Sigmoid colon (tissue), 4 donors: ENCODE measurements at regions not wholly inside any gene's neighbourhood (a gene's known extent, or its start where the extent isn't known, plus 50 kb on each side); places are given as distances from the start of the nearest gene placed in this dataset.

Experiments
- CTCF ChIP-seq, 4 experiments: fragments of 450-650 bp in 3 of 4; fragments of 200-600 bp in 1 of 4; IDR thresholded peaks; one replicate each; pipeline ENCODE4 v1.5.1; 2016 to 2019; ENCODE audit warnings: antibody characterized with exemption in 4 of 4, mild to moderate bottlenecking in 3 of 4, moderate library complexity in 2 of 4
- EP300 ChIP-seq, 4 donors: sonication (generic); formaldehyde crosslinking; IDR thresholded peaks; one replicate each; pipeline ENCODE4 v1.6.1; 2017; ENCODE audit warnings: antibody characterized with exemption in 4 of 4
- POLR2A ChIP-seq, 2 donors: fragments of 450-650 bp; IDR thresholded peaks; one replicate each; pipeline ENCODE4 v1.6.1; 2016; ENCODE audit warnings: antibody characterized with exemption in 2 of 2, mild to moderate bottlenecking in 2 of 2, moderate library complexity in 2 of 2

- TF ChIP-seq POLR2A (IDR thresholded peaks at IDR 0.05) = no peak
- no peak for TF ChIP-seq CTCF (IDR thresholded peaks at IDR 0.05)
- TF ChIP-seq EP300 (IDR thresholded peaks at IDR 0.05) = no peak
Observed at GRCh38 chr20:48205281-48205782, 420.1 kb upstream of the SULF2 start.
